AG04450 (cell line): ENCODE measurements at regions not wholly inside any gene's neighbourhood (a gene's known extent, or its start where the extent isn't known, plus 50 kb on each side); places are given as distances from the start of the nearest gene placed in this dataset.

ENCODE experiments used
- CTCF ChIA-PET: fragments of 300-600, 350-600 bp; formaldehyde crosslinking; extraction: SDS; loops from one replicate; lab custom pipeline; 2022; ENCODE audit warnings: antibody characterized with exemption, inconsistent platforms; lab: Charles Lee
- POLR2A ChIA-PET: fragments of 350-600 bp; formaldehyde crosslinking; extraction: SDS; loops from one replicate; lab custom pipeline; 2021; ENCODE audit warnings: antibody characterized with exemption, inconsistent platforms; lab: Yijun Ruan, JAX
- DNase-seq: peaks from one replicate; pipeline ENCODE4 v3.0.0-alpha.2; 2011; ENCODE audit warnings: low read depth, low spot score
- H3K27ac ChIP-seq: one replicate; pipeline ENCODE4 v1.5.1; 2012; ENCODE audit warnings: low read depth, low read length, control low read depth
- H3K27me3 ChIP-seq: one replicate; pipeline ENCODE4 v1.6.0; 2012; ENCODE audit warnings: low read length; ENCODE audit not compliant: control insufficient read depth, insufficient read depth
- H3K4me3 ChIP-seq: 2 replicates; pipeline ENCODE4 v1.5.1; 2011; ENCODE audit warnings: mild to moderate bottlenecking, low read depth, low read length, control low read depth
- H3K9me3 ChIP-seq: 2 replicates; pipeline ENCODE4 v1.5.1; 2012; ENCODE audit warnings: low read length; ENCODE audit not compliant: control insufficient read depth, insufficient read depth
- CTCF ChIP-seq: IDR thresholded peaks from 2 replicates; pipeline ENCODE4 v1.5.1; 2011; ENCODE audit warnings: low read depth, low read length, control low read depth, inconsistent platforms

- Histone ChIP-seq H3K27me3 (no peaks in the 10 kb centered on the region), H3K4me3 (no peak overlapping the region), H3K27ac (no peak overlapping the region), H3K9me3 (peaks cover 69% of the 10 kb centered on the region)
- no peak for TF ChIP-seq CTCF
- CTCF ChIA-PET = no interaction called here
- DNase-seq = no peak
- POLR2A ChIA-PET = no interaction called here
Measured at GRCh38 chr1:4519954-4520353, 134.5 kb upstream of the AJAP1 start.

- no peak for TF ChIP-seq CTCF
- Histone ChIP-seq H3K27me3 (no peaks in the 10 kb centered on the region), H3K27ac (no peak overlapping the region), H3K4me3 (no peak overlapping the region), H3K9me3 (peaks cover 57% of the 10 kb centered on the region)
- ChIA-PET POLR2A (no interaction called here), CTCF (no interaction called here)
- DNase-seq = no peak
Measured at GRCh38 chr1:4523551-4523950, 130.9 kb upstream of the AJAP1 start.

GRCh38 chr1:4526747-4527146 is 127.7 kb upstream of the AJAP1 start:
- H3K4me3 ChIP-seq = no peak overlapping the region
- H3K27ac ChIP-seq = no peak overlapping the region
- no peaks in the 10 kb centered on the region for H3K27me3 ChIP-seq
- no peak for DNase-seq
- ChIA-PET CTCF (no interaction called here), POLR2A (no interaction called here)
- H3K9me3 ChIP-seq = peaks cover 62% of the 10 kb centered on the region
- no peak for TF ChIP-seq CTCF

- Histone ChIP-seq H3K27me3 (no peaks in the 10 kb centered on the region), H3K4me3 (no peak overlapping the region), H3K27ac (no peak overlapping the region), H3K9me3 (peaks cover 65% of the 10 kb centered on the region)
- no peak for DNase-seq
- POLR2A ChIA-PET = no interaction called here
- no peak for TF ChIP-seq CTCF
- CTCF ChIA-PET = no interaction called here
Measured at GRCh38 chr1:4527819-4528218, 126.6 kb upstream of the AJAP1 start.

GRCh38 chr1:4528590-4528989 is 125.8 kb upstream of the AJAP1 start:
- ChIA-PET CTCF (no interaction called here), POLR2A (no interaction called here)
- no peaks in the 10 kb centered on the region for H3K27me3 ChIP-seq
- H3K27ac ChIP-seq = no peak overlapping the region
- no peak for DNase-seq
- no peak for TF ChIP-seq CTCF
- H3K9me3 ChIP-seq = peaks cover 71% of the 10 kb centered on the region
- no peak overlapping the region for H3K4me3 ChIP-seq
